ENCODE measurements at regions not wholly inside any gene's neighbourhood (a gene's known extent, or its start where the extent isn't known, plus 50 kb on each side); places are given as distances from the start of the nearest gene placed in this dataset.

GRCh38 chr20:52748990-52749389 lies 223.2 kb upstream of the TSHZ2 start:
- no peaks in the 10 kb centered on the region for H3K4me1 ChIP-seq (ENCODE audit: control insufficient read depth, insufficient read depth, low read length)
- TF ChIP-seq REST (IDR thresholded peaks at IDR 0.05; ENCODE audit: insufficient read depth in 1 of 2, low read depth in 2 of 2, low read length in 1 of 2) (no peak), TCF7L2 (IDR thresholded peaks at IDR 0.05; ENCODE audit: low read depth, low read length) (no peak), POLR2AphosphoS5 (IDR thresholded peaks at IDR 0.05; ENCODE audit: low read depth, low read length) (no peak), CTCF (IDR thresholded peaks at IDR 0.05) (no peak)
- CTCF ChIA-PET = no interaction called here
- POLR2A ChIA-PET = no interaction called here
- no peak for DNase-seq (ENCODE audit: low read depth, low spot score)
- H3K36me3 ChIP-seq (ENCODE audit: control insufficient read depth, insufficient read depth, low read length) = no peaks in the 10 kb centered on the region
- in situ Hi-C loops (cut with HindIII; ENCODE audit: low pct_unique_long_range_greater_than_20kb, low sequenced_read_pairs) (no loop called here), intact Hi-C loops (cut with micrococcal nuclease; ENCODE audit: unreplicated experiment) (no loop called here)
- BruUV-seq (replicated peaks) = no TSS peak
- no peak for ATAC-seq
- H3K4me3 ChIP-seq (ENCODE audit: low read depth in 2 of 2, low read length in 2 of 2) = no peak overlapping the region
- H3K27me3 ChIP-seq (ENCODE audit: control insufficient read depth, insufficient read depth, low read length) = no peaks in the 10 kb centered on the region
- no peaks in the 10 kb centered on the region for H3K9me3 ChIP-seq (ENCODE audit: control insufficient read depth, insufficient read depth, low read depth, low read length)
- H3K27ac ChIP-seq (ENCODE audit: low read length) = no peak overlapping the region

- no peaks in the 10 kb centered on the region for H3K27me3 ChIP-seq (ENCODE audit: control insufficient read depth, insufficient read depth, low read length)
- H3K4me3 ChIP-seq (ENCODE audit: low read depth in 2 of 2, low read length in 2 of 2) = no peak overlapping the region
- no peaks in the 10 kb centered on the region for H3K36me3 ChIP-seq (ENCODE audit: control insufficient read depth, insufficient read depth, low read length)
- no TSS peak for BruUV-seq (replicated peaks)
- H3K9me3 ChIP-seq (ENCODE audit: control insufficient read depth, insufficient read depth, low read depth, low read length) = no peaks in the 10 kb centered on the region
- ChIA-PET CTCF (no interaction called here), POLR2A (no interaction called here)
- intact Hi-C loops (cut with micrococcal nuclease; ENCODE audit: unreplicated experiment) (no loop called here), in situ Hi-C loops (cut with HindIII; ENCODE audit: low pct_unique_long_range_greater_than_20kb, low sequenced_read_pairs) (no loop called here)
- no peaks in the 10 kb centered on the region for H3K4me1 ChIP-seq (ENCODE audit: control insufficient read depth, insufficient read depth, low read length)
- ATAC-seq (no peak), DNase-seq (ENCODE audit: low read depth, low spot score) (no peak)
- no peak overlapping the region for H3K27ac ChIP-seq (ENCODE audit: low read length)
- TF ChIP-seq POLR2AphosphoS5 (IDR thresholded peaks at IDR 0.05; ENCODE audit: low read depth, low read length) = no peak
- no peak for TF ChIP-seq TCF7L2 (IDR thresholded peaks at IDR 0.05; ENCODE audit: low read depth, low read length)
- TF ChIP-seq SIN3A (IDR thresholded peaks at IDR 0.05; ENCODE audit: borderline replicate concordance, insufficient read depth, low read depth, low read length) = no peak
Measured at GRCh38 chr20:52748285-52748932, 223.7 kb upstream of the TSHZ2 start.

- Histone ChIP-seq H3K9me3 (ENCODE audit: control insufficient read depth, insufficient read depth, low read depth, low read length) (no peaks in the 10 kb centered on the region), H3K27ac (ENCODE audit: low read length) (no peak overlapping the region), H3K4me1 (ENCODE audit: control insufficient read depth, insufficient read depth, low read length) (no peaks in the 10 kb centered on the region), H3K36me3 (ENCODE audit: control insufficient read depth, insufficient read depth, low read length) (no peaks in the 10 kb centered on the region), H3K4me3 (ENCODE audit: low read depth in 2 of 2, low read length in 2 of 2) (no peak overlapping the region), H3K27me3 (ENCODE audit: control insufficient read depth, insufficient read depth, low read length) (no peaks in the 10 kb centered on the region)
- CTCF ChIA-PET = no interaction called here
- DNase-seq (ENCODE audit: low read depth, low spot score) (no peak), ATAC-seq (no peak)
- POLR2A ChIA-PET = no interaction called here
- in situ Hi-C loops (cut with HindIII; ENCODE audit: low pct_unique_long_range_greater_than_20kb, low sequenced_read_pairs) = no loop called here
- no TSS peak for BruUV-seq (replicated peaks)
- intact Hi-C loops (cut with micrococcal nuclease; ENCODE audit: unreplicated experiment) = no loop called here
- TF ChIP-seq TCF7L2 (IDR thresholded peaks at IDR 0.05; ENCODE audit: low read depth, low read length) (no peak), SIN3A (IDR thresholded peaks at IDR 0.05; ENCODE audit: borderline replicate concordance, insufficient read depth, low read depth, low read length) (no peak), CTCF (IDR thresholded peaks at IDR 0.05) (peak; percentile 36), REST (IDR thresholded peaks at IDR 0.05; ENCODE audit: insufficient read depth in 1 of 2, low read depth in 2 of 2, low read length in 1 of 2) (no peak), POLR2AphosphoS5 (IDR thresholded peaks at IDR 0.05; ENCODE audit: low read depth, low read length) (no peak)
Measured at GRCh38 chr20:52747845-52748284, 224.3 kb upstream of the TSHZ2 start.
